OCI-LY3 (cell line): ENCODE measurements at regions not wholly inside any gene's neighbourhood (a gene's known extent, or its start where the extent isn't known, plus 50 kb on each side); places are given as distances from the start of the nearest gene placed in this dataset.
A peak's percentile ranks its signal among the peaks of the same experiment; 100 is the strongest.

ENCODE experiments used
- EZH2phosphoT487 ChIP-seq: fragments of 200-600 bp; shearing (Covaris generic); IDR thresholded peaks from 2 replicates; pipeline ENCODE4 v1.6.1; 2018; ENCODE audit warnings: antibody characterized with exemption, mixed run types, low read depth
- TF ChIP-seq, protein P1 (sequence below): fragments of 200-600, 300-600 bp; sonication (generic); IDR thresholded peaks from 2 replicates; pipeline ENCODE4 v1.5.1; 2014; ENCODE audit warnings: antibody characterized with exemption, low read length, low read depth

DNA sequence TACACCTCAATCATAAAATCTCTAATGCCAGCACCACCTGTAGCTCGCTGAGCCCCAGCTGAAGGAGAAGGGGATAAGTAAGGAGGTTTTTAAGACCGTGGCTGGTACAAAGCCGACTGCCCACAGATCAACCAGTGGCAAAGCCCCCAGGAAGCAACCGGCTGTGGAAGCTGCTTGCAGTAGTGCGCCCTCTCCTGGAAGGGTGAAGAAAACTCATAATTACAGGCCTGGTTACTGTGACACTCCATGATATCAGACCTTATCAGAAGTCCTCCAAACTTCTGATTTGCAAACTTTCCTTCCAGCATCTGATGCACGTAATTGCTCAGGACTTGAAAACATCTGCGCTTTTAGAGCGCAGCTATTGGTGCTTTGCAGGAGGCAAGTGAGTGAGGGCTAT, 63.1 kb upstream of the MCTP2 start:
- TF ChIP-seq, protein P1, sequence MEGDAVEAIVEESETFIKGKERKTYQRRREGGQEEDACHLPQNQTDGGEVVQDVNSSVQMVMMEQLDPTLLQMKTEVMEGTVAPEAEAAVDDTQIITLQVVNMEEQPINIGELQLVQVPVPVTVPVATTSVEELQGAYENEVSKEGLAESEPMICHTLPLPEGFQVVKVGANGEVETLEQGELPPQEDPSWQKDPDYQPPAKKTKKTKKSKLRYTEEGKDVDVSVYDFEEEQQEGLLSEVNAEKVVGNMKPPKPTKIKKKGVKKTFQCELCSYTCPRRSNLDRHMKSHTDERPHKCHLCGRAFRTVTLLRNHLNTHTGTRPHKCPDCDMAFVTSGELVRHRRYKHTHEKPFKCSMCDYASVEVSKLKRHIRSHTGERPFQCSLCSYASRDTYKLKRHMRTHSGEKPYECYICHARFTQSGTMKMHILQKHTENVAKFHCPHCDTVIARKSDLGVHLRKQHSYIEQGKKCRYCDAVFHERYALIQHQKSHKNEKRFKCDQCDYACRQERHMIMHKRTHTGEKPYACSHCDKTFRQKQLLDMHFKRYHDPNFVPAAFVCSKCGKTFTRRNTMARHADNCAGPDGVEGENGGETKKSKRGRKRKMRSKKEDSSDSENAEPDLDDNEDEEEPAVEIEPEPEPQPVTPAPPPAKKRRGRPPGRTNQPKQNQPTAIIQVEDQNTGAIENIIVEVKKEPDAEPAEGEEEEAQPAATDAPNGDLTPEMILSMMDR, result peak; percentile 58
- TF ChIP-seq EZH2phosphoT487, result no peak
